ENCODE measurements at regions not wholly inside any gene's neighbourhood (a gene's known extent, or its start where the extent isn't known, plus 50 kb on each side); places are given as distances from the start of the nearest gene placed in this dataset.

GRCh38 chr20:24813496-24813895 lies 135.6 kb upstream of the CST7 start:
- no peak for TF ChIP-seq CTCF (conservative IDR thresholded peaks at IDR 0.05 in 1 of 2, IDR thresholded peaks at IDR 0.05 in 1 of 2; ENCODE audit: extremely low read depth in 1 of 2, insufficient read depth in 1 of 2, low read depth in 1 of 2, low read length in 2 of 2)
- no peak for TF ChIP-seq EZH2 (IDR thresholded peaks at IDR 0.05; ENCODE audit: borderline replicate concordance, low read length)
